Keratinocyte (primary cell): ENCODE measurements at regions not wholly inside any gene's neighbourhood (a gene's known extent, or its start where the extent isn't known, plus 50 kb on each side); places are given as distances from the start of the nearest gene placed in this dataset.

ENCODE experiments used
- DNase-seq: peaks from one replicate; pipeline ENCODE4 v3.0.0-alpha.2; 2011; ENCODE audit warnings: low read depth, missing footprints, low spot score
- FAIRE-seq: peaks from 2 replicates; lab custom pipeline; 2011; peaks lifted over from hg19 to GRCh38; lab: Jason Lieb, UNC
- H2AFZ ChIP-seq: 2 replicates; pipeline ENCODE4 v1.6.0; 2012; ENCODE audit warnings: low read length, control low read depth, inconsistent platforms; ENCODE audit not compliant: control insufficient read depth
- H3K27ac ChIP-seq: 2 replicates; pipeline ENCODE4 v1.5.1; 2011; ENCODE audit warnings: low read length; ENCODE audit not compliant: control insufficient read depth, insufficient read depth
- H3K27me3 ChIP-seq: 3 replicates; pipeline ENCODE4 v1.6.0; 2011; ENCODE audit warnings: low read length; ENCODE audit not compliant: control insufficient read depth, insufficient read depth; ENCODE audit errors: extremely low read depth
- H3K36me3 ChIP-seq, 2 experiments: 2 replicates in 1 of 2; 3 replicates in 1 of 2; pipeline ENCODE4 v1.5.1; 2011; ENCODE audit warnings: low read length in 2 of 2, mild to moderate bottlenecking in 1 of 2; ENCODE audit not compliant: control insufficient read depth in 2 of 2, insufficient read depth in 2 of 2; ENCODE audit errors: extremely low read depth in 1 of 2
- H3K4me1 ChIP-seq: 3 replicates; pipeline ENCODE4 v1.5.1; 2011; ENCODE audit warnings: low read length; ENCODE audit not compliant: control insufficient read depth, insufficient read depth; ENCODE audit errors: extremely low read depth
- H3K4me2 ChIP-seq: 3 replicates; pipeline ENCODE4 v1.6.0; 2011; ENCODE audit warnings: low read depth, low read length; ENCODE audit not compliant: control insufficient read depth, insufficient read depth; ENCODE audit errors: extremely low read depth
- H3K4me3 ChIP-seq, 3 experiments: fragments of 200-600 bp in 1 of 3; sonication (generic) in 1 of 3; 2 replicates in 2 of 3; 3 replicates in 1 of 3; pipeline ENCODE4 v1.5.1; 2011 to 2016; ENCODE audit warnings: low read length in 3 of 3, mild to moderate bottlenecking in 3 of 3, control low read depth in 2 of 3, inconsistent platforms in 1 of 3, low read depth in 1 of 3, mixed read lengths in 1 of 3, mixed run types in 1 of 3, moderate library complexity in 1 of 3; ENCODE audit not compliant: control insufficient read depth in 2 of 3, insufficient read depth in 2 of 3; ENCODE audit errors: extremely low read depth in 1 of 3
- H3K79me2 ChIP-seq: 2 replicates; pipeline ENCODE4 v1.6.0; 2012; ENCODE audit warnings: low read length; ENCODE audit not compliant: control insufficient read depth, insufficient read depth
- H3K9ac ChIP-seq: 3 replicates; pipeline ENCODE4 v1.6.0; 2011; ENCODE audit warnings: low read length; ENCODE audit not compliant: control insufficient read depth, insufficient read depth; ENCODE audit errors: extremely low read depth
- H3K9me1 ChIP-seq: 3 replicates; pipeline ENCODE4 v1.6.0; 2011; ENCODE audit warnings: low read length; ENCODE audit not compliant: control insufficient read depth, insufficient read depth; ENCODE audit errors: extremely low read depth
- H3K9me3 ChIP-seq: 2 replicates; pipeline ENCODE4 v1.5.1; 2012; ENCODE audit warnings: low read depth, low read length; ENCODE audit not compliant: control insufficient read depth
- H4K20me1 ChIP-seq: 3 replicates; pipeline ENCODE4 v1.6.0; 2011; ENCODE audit warnings: low read length; ENCODE audit not compliant: control insufficient read depth, insufficient read depth; ENCODE audit errors: extremely low read depth
- CTCF ChIP-seq, 3 experiments: IDR thresholded peaks in 1 of 3; conservative IDR thresholded peaks in 1 of 3; optimal IDR thresholded peaks in 1 of 3; 2 replicates in 2 of 3; 3 replicates in 1 of 3; pipeline versions ENCODE3 to v1.5.1; 2011; ENCODE audit warnings: low read length in 3 of 3, mild to moderate bottlenecking in 3 of 3, moderate library complexity in 2 of 3, control low read depth in 1 of 3, inconsistent platforms in 1 of 3; ENCODE audit not compliant: insufficient read depth in 2 of 3; ENCODE audit errors: extremely low read depth in 1 of 3
- EZH2 ChIP-seq: IDR thresholded peaks from one replicate; pipeline ENCODE4 v1.6.1; 2012; ENCODE audit warnings: inconsistent platforms, mild to moderate bottlenecking, low read length, moderate library complexity
- dilution Hi-C: fragments of 300-500 bp; cut with MboI; formaldehyde crosslinking; loops from one replicate; pipeline ENCODE4 v1.7.0; 2020; ENCODE audit warnings: low sequenced_read_pairs; ENCODE audit not compliant: extremely low pct_ligation_motif_present

GRCh38 chr3:80113331-80113730, 345.5 kb upstream of the ROBO1 start:
- no peaks in the 10 kb centered on the region for H3K9me3 ChIP-seq
- no peak overlapping the region for H3K27ac ChIP-seq

GRCh38 chr3:80099559-80100066, 331.8 kb upstream of the ROBO1 start:
- Histone ChIP-seq H3K4me1 (no peaks in the 10 kb centered on the region), H3K9me3 (no peaks in the 10 kb centered on the region), H4K20me1 (no peaks in the 10 kb centered on the region), H3K27ac (no peak overlapping the region), H3K79me2 (no peaks in the 10 kb centered on the region), H3K27me3 (no peaks in the 10 kb centered on the region), H2AFZ (no peak overlapping the region), H3K4me3 (no peak overlapping the region), H3K9ac (no peak overlapping the region), H3K36me3 (no peaks in the 10 kb centered on the region), H3K4me2 (no peak overlapping the region), H3K9me1 (no peaks in the 10 kb centered on the region)
- DNase-seq, result no peak
- dilution Hi-C loops, result no loop called here
- TF ChIP-seq EZH2 (no peak), CTCF (optimal IDR thresholded peaks at IDR 0.05 in 1 of 3, IDR thresholded peaks at IDR 0.05 in 1 of 3, conservative IDR thresholded peaks at IDR 0.05 in 1 of 3; ENCODE audit: extremely low read depth in 1 of 3, insufficient read depth in 2 of 3, low read length in 3 of 3) (no peak)
- FAIRE-seq, result no peak

More at GRCh38 chr3:80113331-80113730, 345.5 kb upstream of the ROBO1 start:
- Histone ChIP-seq H3K4me1 (no peaks in the 10 kb centered on the region), H3K4me2 (no peak overlapping the region), H3K36me3 (no peaks in the 10 kb centered on the region), H3K79me2 (no peaks in the 10 kb centered on the region), H3K27me3 (no peaks in the 10 kb centered on the region), H3K9ac (no peak overlapping the region), H3K4me3 (no peak overlapping the region), H2AFZ (no peak overlapping the region), H4K20me1 (no peaks in the 10 kb centered on the region), H3K9me1 (no peaks in the 10 kb centered on the region)
- FAIRE-seq, result no peak
- dilution Hi-C loops, result no loop called here
- TF ChIP-seq EZH2 (no peak), CTCF (optimal IDR thresholded peaks at IDR 0.05 in 1 of 3, IDR thresholded peaks at IDR 0.05 in 1 of 3, conservative IDR thresholded peaks at IDR 0.05 in 1 of 3; ENCODE audit: extremely low read depth in 1 of 3, insufficient read depth in 2 of 3, low read length in 3 of 3) (no peak)
- DNase-seq, result no peak
